ENCODE measurements at regions not wholly inside any gene's neighbourhood (a gene's known extent, or its start where the extent isn't known, plus 50 kb on each side); places are given as distances from the start of the nearest gene placed in this dataset.

DNA sequence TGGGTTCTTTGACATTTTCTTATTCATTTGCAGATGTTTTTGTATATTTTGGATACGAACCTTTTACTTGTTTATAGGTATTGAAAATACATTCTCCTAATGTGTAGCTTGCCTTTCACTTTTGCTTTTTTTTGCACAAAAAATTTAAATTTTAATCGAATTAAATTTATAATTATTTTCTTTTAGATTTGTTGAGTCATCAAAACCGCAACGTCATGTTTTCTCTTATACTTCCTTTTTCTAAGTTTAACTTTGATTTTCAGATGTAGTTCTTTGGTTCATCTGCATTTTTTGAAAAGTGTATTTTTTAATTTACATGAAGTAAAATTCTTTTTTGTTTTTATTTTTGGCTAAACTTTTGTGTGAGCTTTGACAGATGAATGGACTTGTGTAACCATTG lies 243.7 kb upstream of the DPYD start:
- no peak for TF ChIP-seq POLR2AphosphoS5 (IDR thresholded peaks at IDR 0.05)
- TF ChIP-seq, protein P1, sequence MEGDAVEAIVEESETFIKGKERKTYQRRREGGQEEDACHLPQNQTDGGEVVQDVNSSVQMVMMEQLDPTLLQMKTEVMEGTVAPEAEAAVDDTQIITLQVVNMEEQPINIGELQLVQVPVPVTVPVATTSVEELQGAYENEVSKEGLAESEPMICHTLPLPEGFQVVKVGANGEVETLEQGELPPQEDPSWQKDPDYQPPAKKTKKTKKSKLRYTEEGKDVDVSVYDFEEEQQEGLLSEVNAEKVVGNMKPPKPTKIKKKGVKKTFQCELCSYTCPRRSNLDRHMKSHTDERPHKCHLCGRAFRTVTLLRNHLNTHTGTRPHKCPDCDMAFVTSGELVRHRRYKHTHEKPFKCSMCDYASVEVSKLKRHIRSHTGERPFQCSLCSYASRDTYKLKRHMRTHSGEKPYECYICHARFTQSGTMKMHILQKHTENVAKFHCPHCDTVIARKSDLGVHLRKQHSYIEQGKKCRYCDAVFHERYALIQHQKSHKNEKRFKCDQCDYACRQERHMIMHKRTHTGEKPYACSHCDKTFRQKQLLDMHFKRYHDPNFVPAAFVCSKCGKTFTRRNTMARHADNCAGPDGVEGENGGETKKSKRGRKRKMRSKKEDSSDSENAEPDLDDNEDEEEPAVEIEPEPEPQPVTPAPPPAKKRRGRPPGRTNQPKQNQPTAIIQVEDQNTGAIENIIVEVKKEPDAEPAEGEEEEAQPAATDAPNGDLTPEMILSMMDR (IDR thresholded peaks at IDR 0.05): no peak
